Stimulated activated naive CD8-positive, alpha-beta T cell treated with anti-CD3 and anti-CD28 coated beads, Interleukin-15, Interleukin-2, amounts not matched to agents 100 U/mL and 50 U/mL, for 24 hours (primary cell): ENCODE measurements at regions not wholly inside any gene's neighbourhood (a gene's known extent, or its start where the extent isn't known, plus 50 kb on each side); places are given as distances from the start of the nearest gene placed in this dataset.
"Not testable (repeated sequence)": the region's sequence is repeated elsewhere in the genome, so short reads cannot be mapped to it uniquely, and the experiment has no call there.

Source experiments
- ATAC-seq: fragments of 150-1000 bp; cut with Tn5 transposase; one replicate; pipeline ENCODE4 v1.10.0; 2021
- DNase-seq: peaks from one replicate; pipeline ENCODE4 v3.0.0; 2021

- ATAC-seq (peak; percentile 37), DNase-seq (no peak)
Measured at GRCh38 chr7:138169441-138169851, 93.2 kb downstream of the AKR1D1 start.

GRCh38 chr7:138170298-138170697 is 94.0 kb downstream of the AKR1D1 start:
- ATAC-seq (no peak), DNase-seq (no peak)

- ATAC-seq: peak; percentile 71
- no peak for DNase-seq
Measured at GRCh38 chr7:138170959-138171703, 94.9 kb downstream of the AKR1D1 start.

GRCh38 chr7:138173548-138173947 is 97.3 kb downstream of the AKR1D1 start:
- ATAC-seq (peak; percentile 37), DNase-seq (no peak)

GRCh38 chr7:138176060-138176459 is 99.8 kb downstream of the AKR1D1 start:
- no peak for ATAC-seq
- DNase-seq: no peak

GRCh38 chr7:138184191-138184590 is 107.9 kb downstream of the AKR1D1 start:
- DNase-seq: no peak
- no peak for ATAC-seq

GRCh38 chr7:138185132-138185908 is 109.1 kb downstream of the AKR1D1 start:
- DNase-seq (no peak), ATAC-seq (no peak)

- ATAC-seq (no peak), DNase-seq (no peak)
Measured at GRCh38 chr7:138186951-138187351, 110.7 kb downstream of the AKR1D1 start.

GRCh38 chr7:138188290-138188858 is 112.1 kb downstream of the AKR1D1 start:
- DNase-seq (no peak), ATAC-seq (no peak)

- DNase-seq (no peak), ATAC-seq (no peak)
Measured at GRCh38 chr7:138194567-138194966, 118.3 kb downstream of the AKR1D1 start.

- ATAC-seq (no peak), DNase-seq (no peak)
Measured at GRCh38 chr7:138195151-138195571, 118.9 kb downstream of the AKR1D1 start.

- not testable (repeated sequence) for DNase-seq, ATAC-seq
Measured at GRCh38 chr7:138196503-138196946, 120.3 kb downstream of the AKR1D1 start.

- ATAC-seq (no peak), DNase-seq (no peak)
Measured at GRCh38 chr7:138196971-138197896, 121.0 kb downstream of the AKR1D1 start.

GRCh38 chr7:138204285-138204981 is 128.2 kb downstream of the AKR1D1 start:
- ATAC-seq (no peak), DNase-seq (no peak)

- DNase-seq: no peak
- ATAC-seq: no peak
Measured at GRCh38 chr7:138204982-138205298, 128.7 kb downstream of the AKR1D1 start.

- ATAC-seq (no peak), DNase-seq (no peak)
Measured at GRCh38 chr7:138205614-138206150, 129.4 kb downstream of the AKR1D1 start.

- ATAC-seq (no peak), DNase-seq (no peak)
Measured at GRCh38 chr7:138207555-138207971, 131.3 kb downstream of the AKR1D1 start.

GRCh38 chr7:138208142-138208570 is 131.9 kb downstream of the AKR1D1 start:
- ATAC-seq: no peak

GRCh38 chr7:138208864-138209263 is 132.6 kb downstream of the AKR1D1 start:
- no peak for ATAC-seq

More at GRCh38 chr7:138208142-138208570, 131.9 kb downstream of the AKR1D1 start:
- no peak for DNase-seq

GRCh38 chr7:138212314-138212713 is 136.1 kb downstream of the AKR1D1 start:
- ATAC-seq (no peak), DNase-seq (no peak)

More at GRCh38 chr7:138208864-138209263, 132.6 kb downstream of the AKR1D1 start:
- DNase-seq: no peak

GRCh38 chr7:138214926-138215325 is 138.7 kb downstream of the AKR1D1 start:
- no peak for DNase-seq
- no peak for ATAC-seq
